Right atrium auricular region (tissue), 2 donors: ENCODE measurements at regions not wholly inside any gene's neighbourhood (a gene's known extent, or its start where the extent isn't known, plus 50 kb on each side); places are given as distances from the start of the nearest gene placed in this dataset.
A peak's percentile ranks its signal among the peaks of the same experiment; 100 is the strongest.

Experiments used
- DNase-seq: peaks from one replicate; pipeline ENCODE4 v3.0.0-alpha.2; 2019; ENCODE audit warnings: low spot score
- H3K27ac ChIP-seq, 2 donors: fragments of 200-600 bp; sonication (generic); 1 replicate in 1 of 2; 2 replicates in 1 of 2; pipeline ENCODE4 v1.5.1; 2016 to 2019
- H3K27me3 ChIP-seq, 2 donors: fragments of 200-600 bp; sonication (generic); one replicate each; pipeline versions ENCODE4 v1.5.1 to v1.6.0; 2017 to 2019
- H3K36me3 ChIP-seq: fragments of 200-600 bp; sonication (generic); one replicate; pipeline ENCODE4 v1.5.1; 2016
- H3K4me1 ChIP-seq, 2 donors: fragments of 200-600 bp; sonication (generic); one replicate each; pipeline versions ENCODE4 v1.5.1 to v1.6.0; 2017 to 2019
- H3K4me3 ChIP-seq, 2 donors: fragments of 200-600 bp; sonication (generic); 1 replicate in 1 of 2; 2 replicates in 1 of 2; pipeline ENCODE4 v1.5.1; 2017 to 2019; ENCODE audit warnings: mild to moderate bottlenecking in 1 of 2, moderate library complexity in 1 of 2
- H3K9me3 ChIP-seq, 2 donors: fragments of 200-600 bp; sonication (generic); one replicate each; pipeline ENCODE4 v1.5.1; 2019
- TF ChIP-seq, protein P1 (sequence below), 2 donors: fragments of 200-600 bp; sonication (generic); IDR thresholded peaks; one replicate each; pipeline ENCODE4 v1.5.1; 2019; ENCODE audit warnings: antibody characterized with exemption in 2 of 2

DNA sequence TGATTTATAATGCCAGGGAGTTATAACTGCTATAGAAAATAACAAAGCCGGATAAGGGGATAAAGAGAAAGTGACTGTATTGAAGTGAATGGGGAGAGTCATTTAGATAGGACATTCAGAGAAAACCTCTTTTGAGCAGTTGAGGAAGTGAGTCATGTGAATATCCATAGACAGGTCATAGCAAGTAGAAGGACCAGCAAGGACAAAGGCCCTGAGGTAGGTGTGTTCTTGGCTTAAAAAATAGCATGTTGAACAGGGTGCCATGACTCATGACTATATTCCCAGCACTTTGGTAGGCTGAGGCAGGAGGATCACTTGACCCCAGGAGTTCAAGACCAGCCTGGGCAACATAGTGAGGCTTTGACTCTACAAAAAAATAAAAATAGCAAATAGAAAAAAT, 51.5 kb upstream of the RAP1B start:
- no peaks in the 10 kb centered on the region for H3K9me3 ChIP-seq
- no peaks in the 10 kb centered on the region for H3K36me3 ChIP-seq
- no peak overlapping the region for H3K27ac ChIP-seq
- H3K27me3 ChIP-seq: no peaks in the 10 kb centered on the region
- no peak overlapping the region for H3K4me3 ChIP-seq
- DNase-seq: no peak
- TF ChIP-seq, protein P1, sequence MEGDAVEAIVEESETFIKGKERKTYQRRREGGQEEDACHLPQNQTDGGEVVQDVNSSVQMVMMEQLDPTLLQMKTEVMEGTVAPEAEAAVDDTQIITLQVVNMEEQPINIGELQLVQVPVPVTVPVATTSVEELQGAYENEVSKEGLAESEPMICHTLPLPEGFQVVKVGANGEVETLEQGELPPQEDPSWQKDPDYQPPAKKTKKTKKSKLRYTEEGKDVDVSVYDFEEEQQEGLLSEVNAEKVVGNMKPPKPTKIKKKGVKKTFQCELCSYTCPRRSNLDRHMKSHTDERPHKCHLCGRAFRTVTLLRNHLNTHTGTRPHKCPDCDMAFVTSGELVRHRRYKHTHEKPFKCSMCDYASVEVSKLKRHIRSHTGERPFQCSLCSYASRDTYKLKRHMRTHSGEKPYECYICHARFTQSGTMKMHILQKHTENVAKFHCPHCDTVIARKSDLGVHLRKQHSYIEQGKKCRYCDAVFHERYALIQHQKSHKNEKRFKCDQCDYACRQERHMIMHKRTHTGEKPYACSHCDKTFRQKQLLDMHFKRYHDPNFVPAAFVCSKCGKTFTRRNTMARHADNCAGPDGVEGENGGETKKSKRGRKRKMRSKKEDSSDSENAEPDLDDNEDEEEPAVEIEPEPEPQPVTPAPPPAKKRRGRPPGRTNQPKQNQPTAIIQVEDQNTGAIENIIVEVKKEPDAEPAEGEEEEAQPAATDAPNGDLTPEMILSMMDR (IDR thresholded peaks at IDR 0.05): no peak
- H3K4me1 ChIP-seq: peaks cover 0 to 14% of the 10 kb centered on the region in 2 donors

DNA sequence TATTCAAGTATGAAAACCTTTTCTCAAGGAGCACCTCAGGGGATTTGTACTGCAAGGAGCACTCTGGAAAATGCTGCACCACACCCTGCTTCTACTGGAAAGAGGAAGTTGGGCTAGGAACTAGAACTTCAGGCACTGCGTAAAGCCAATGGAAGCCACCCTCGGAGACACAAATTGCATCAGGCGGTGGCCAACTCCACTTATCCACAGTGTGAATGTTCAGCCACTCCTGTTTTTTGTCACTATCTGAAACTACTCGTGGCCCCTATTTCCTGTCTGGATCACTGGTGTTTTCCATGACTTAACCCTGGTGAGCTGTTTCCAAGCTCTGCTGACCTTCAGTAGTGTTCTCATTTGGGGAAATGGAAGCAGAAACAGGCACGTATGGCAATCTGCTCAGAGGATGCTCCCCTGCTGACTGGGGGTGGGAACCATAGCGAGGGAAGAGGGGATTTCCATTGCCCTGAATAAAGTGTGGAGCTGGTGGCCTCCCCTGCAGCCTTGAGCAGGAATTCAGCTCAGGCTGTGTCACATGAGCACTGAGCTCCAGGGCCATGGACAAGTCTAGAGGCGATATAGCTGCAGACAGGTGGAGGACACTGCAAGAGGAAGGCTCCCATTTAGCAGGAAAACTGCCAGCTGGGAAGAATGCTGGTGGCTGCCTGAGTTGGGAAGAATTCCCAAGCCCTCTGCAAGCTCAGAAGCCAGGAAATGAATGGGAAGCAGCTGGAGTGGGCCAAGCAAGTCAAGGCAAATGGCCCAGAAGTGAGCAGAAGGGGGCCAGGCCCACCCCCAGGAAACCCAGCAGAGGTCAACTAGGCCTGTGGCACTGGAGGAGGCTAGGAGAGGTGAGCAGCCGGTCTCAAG, 50.5 kb upstream of the RAP1B start:
- TF ChIP-seq, protein P1 (IDR thresholded peaks at IDR 0.05): no peak
- peaks cover 0 to 14% of the 10 kb centered on the region in 2 donors for H3K4me1 ChIP-seq
- H3K27ac ChIP-seq: peak overlapping the region in 1 of 2 donors; percentile 57
- H3K9me3 ChIP-seq: no peaks in the 10 kb centered on the region
- H3K4me3 ChIP-seq: no peak overlapping the region
- H3K36me3 ChIP-seq: no peaks in the 10 kb centered on the region
- H3K27me3 ChIP-seq: no peaks in the 10 kb centered on the region
- peak; percentile 85 for DNase-seq

DNA sequence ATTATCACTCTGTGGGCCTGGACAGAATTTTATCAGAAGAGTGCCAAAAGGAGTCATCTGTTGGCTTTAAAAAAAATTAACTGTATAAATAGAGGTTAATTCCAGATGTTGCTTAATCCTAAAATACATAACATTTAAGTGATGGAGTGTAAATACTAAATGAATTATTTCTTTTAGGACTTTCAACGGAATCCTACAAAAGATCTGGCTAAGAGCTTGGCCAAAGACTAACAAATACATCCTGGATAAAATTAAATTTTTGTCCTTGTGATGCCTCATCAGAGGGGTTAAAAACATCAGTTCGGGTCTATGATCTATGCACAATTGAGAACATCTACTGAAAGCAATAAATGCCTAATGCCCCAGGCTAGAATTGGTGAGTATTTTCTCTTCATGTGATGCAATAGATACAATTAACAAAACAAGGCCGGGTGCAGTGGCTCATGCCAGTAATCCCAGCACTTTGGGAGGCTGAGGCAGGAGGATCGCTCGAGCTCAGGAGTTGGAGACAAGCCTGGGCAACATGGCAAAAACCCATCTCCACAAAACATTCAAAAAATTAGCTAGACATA, 49.8 kb upstream of the RAP1B start:
- TF ChIP-seq, protein P1 (IDR thresholded peaks at IDR 0.05): no peak
- no peaks in the 10 kb centered on the region for H3K27me3 ChIP-seq
- H3K4me3 ChIP-seq: no peak overlapping the region
- peaks cover 0 to 14% of the 10 kb centered on the region in 2 donors for H3K4me1 ChIP-seq
- H3K36me3 ChIP-seq: no peaks in the 10 kb centered on the region
- no peak for DNase-seq
- H3K9me3 ChIP-seq: no peaks in the 10 kb centered on the region
- H3K27ac ChIP-seq: peak overlapping the region in 1 of 2 donors; percentile 57
